Body of pancreas (tissue), 4 donors: ENCODE measurements at regions not wholly inside any gene's neighbourhood (a gene's known extent, or its start where the extent isn't known, plus 50 kb on each side); places are given as distances from the start of the nearest gene placed in this dataset.

Experiments
- ATAC-seq: fragments of 150-250 bp; one replicate; pipeline ENCODE4 v1.9.1; 2016
- DNase-seq, 4 donors: peaks; one replicate each; pipeline ENCODE4 v3.0.0-alpha.2; 2019
- H3K27ac ChIP-seq, 4 donors: fragments of 200-600 bp; sonication (generic); 1 replicate in 3 of 4; 2 replicates in 1 of 4; pipeline versions ENCODE4 v1.5.1 to v1.6.1; 2016 to 2019; ENCODE audit warnings: mild to moderate bottlenecking in 1 of 4, mixed read lengths in 1 of 4, moderate library complexity in 1 of 4
- H3K27me3 ChIP-seq, 2 donors: fragments of 200-600 bp; sonication (generic); one replicate each; pipeline ENCODE4 v1.6.0; 2016; ENCODE audit warnings: mild to moderate bottlenecking in 1 of 2
- H3K36me3 ChIP-seq, 2 donors: fragments of 200-600 bp; sonication (generic); replicated peaks in 1 of 2; 2 replicates each; pipeline ENCODE4 v1.5.1; 2016; ENCODE audit warnings: low read depth in 2 of 2; ENCODE audit not compliant: insufficient read depth in 1 of 2
- H3K4me1 ChIP-seq: fragments of 200-600 bp; sonication (generic); one replicate; pipeline ENCODE4 v1.6.0; 2016
- H3K4me3 ChIP-seq, 2 donors: fragments of 200-600 bp; sonication (generic); 1 replicate in 1 of 2; 2 replicates in 1 of 2; pipeline ENCODE4 v1.5.1; 2016 to 2019
- H3K9me3 ChIP-seq, 3 donors: fragments of 200-600 bp; sonication (generic); 1 replicate in 2 of 3; 2 replicates in 1 of 3; pipeline ENCODE4 v1.5.1; 2016
- CTCF ChIP-seq, 7 experiments: fragments of 450-650 bp in 4 of 7; fragments of 200-600 bp in 3 of 7; sonication (generic) in 3 of 7; IDR thresholded peaks; one replicate each; pipeline ENCODE4 v1.5.1; 2016 to 2019; ENCODE audit warnings: antibody characterized with exemption in 7 of 7
- POLR2A ChIP-seq, 3 donors: fragments of 450-650 bp; IDR thresholded peaks; one replicate each; pipeline ENCODE4 v1.6.1; 2016; ENCODE audit warnings: antibody characterized with exemption in 3 of 3, mild to moderate bottlenecking in 2 of 3
- WGBS, 2 donors: methylation state at CpG; one replicate each; pipeline ENCODE4 v1.1.5; 2017; 5-methylcytosine and 5-hydroxymethylcytosine counted together
- intact Hi-C: fragments of 100-400 bp; cut with DNase I; formaldehyde crosslinking; loops from one replicate; pipeline ENCODE4 v1.15.1; 2023

- TF ChIP-seq POLR2A (IDR thresholded peaks at IDR 0.05) (no peak), CTCF (IDR thresholded peaks at IDR 0.05) (no peak)
- no peaks in the 10 kb centered on the region for H3K4me1 ChIP-seq
- no peak overlapping the region for H3K4me3 ChIP-seq
- no peaks in the 10 kb centered on the region for H3K36me3 ChIP-seq
- WGBS, 2 donors: 84 to 85% methylated on average over 16 to 17 of the region's 17 CpGs
- no peaks in the 10 kb centered on the region for H3K9me3 ChIP-seq
- intact Hi-C loops: no loop called here
- no peak overlapping the region for H3K27ac ChIP-seq
- ATAC-seq: no peak
- no peak for DNase-seq
- no peaks in the 10 kb centered on the region for H3K27me3 ChIP-seq
These were observed 743.8 kb upstream of the GBE1 start for GRCh38 chr3:82505079-82505756.

- Histone ChIP-seq H3K27me3 (no peaks in the 10 kb centered on the region), H3K4me3 (no peak overlapping the region), H3K9me3 (no peaks in the 10 kb centered on the region), H3K4me1 (no peaks in the 10 kb centered on the region), H3K36me3 (no peaks in the 10 kb centered on the region), H3K27ac (no peak overlapping the region)
- intact Hi-C loops: no loop called here
- DNase-seq (no peak), ATAC-seq (no peak)
- TF ChIP-seq POLR2A (IDR thresholded peaks at IDR 0.05) (no peak), CTCF (IDR thresholded peaks at IDR 0.05) (no peak)
- WGBS, 2 donors: 83 to 93% methylated on average over 9 to 11 of the region's 11 CpGs
These were observed 736.7 kb upstream of the GBE1 start for GRCh38 chr3:82498186-82498585.

- WGBS, 2 donors: 41 to 43% methylated on average over 8 of the region's 8 CpGs
- DNase-seq (peak in 2 of 4 donors; percentile 11 to 47), ATAC-seq (no peak)
- H3K4me1 ChIP-seq: no peaks in the 10 kb centered on the region
- H3K9me3 ChIP-seq: no peaks in the 10 kb centered on the region
- no peaks in the 10 kb centered on the region for H3K27me3 ChIP-seq
- H3K4me3 ChIP-seq: no peak overlapping the region
- no peak for TF ChIP-seq POLR2A (IDR thresholded peaks at IDR 0.05)
- peak in 6 of 7 experiments; percentile 16 to 48 (median 40) for TF ChIP-seq CTCF (IDR thresholded peaks at IDR 0.05)
- H3K36me3 ChIP-seq: no peaks in the 10 kb centered on the region
- H3K27ac ChIP-seq: no peak overlapping the region
- intact Hi-C loops: no loop called here
These were observed 735.6 kb upstream of the GBE1 start for GRCh38 chr3:82496890-82497560.

GRCh38 chr3:82495655-82496054 is 734.2 kb upstream of the GBE1 start:
- intact Hi-C loops: no loop called here
- ATAC-seq (no peak), DNase-seq (no peak)
- Histone ChIP-seq H3K4me3 (no peak overlapping the region), H3K27ac (no peak overlapping the region), H3K36me3 (no peaks in the 10 kb centered on the region), H3K27me3 (no peaks in the 10 kb centered on the region), H3K4me1 (no peaks in the 10 kb centered on the region), H3K9me3 (no peaks in the 10 kb centered on the region)
- WGBS, 2 donors: 78 to 81% methylated on average over 2 of the region's 2 CpGs
- TF ChIP-seq CTCF (IDR thresholded peaks at IDR 0.05) (no peak), POLR2A (IDR thresholded peaks at IDR 0.05) (no peak)
